GM12864 (cell line): ENCODE measurements at regions not wholly inside any gene's neighbourhood (a gene's known extent, or its start where the extent isn't known, plus 50 kb on each side); places are given as distances from the start of the nearest gene placed in this dataset.

Source experiments
- DNase-seq: peaks from one replicate; pipeline ENCODE4 v3.0.0-alpha.2; 2011; ENCODE audit warnings: low read depth
- H3K4me3 ChIP-seq: 2 replicates; pipeline ENCODE4 v1.5.1; 2011; ENCODE audit warnings: mild to moderate bottlenecking, low read depth, low read length, control low read depth
- CTCF ChIP-seq: IDR thresholded peaks from 2 replicates; pipeline ENCODE4 v1.5.1; 2011; ENCODE audit warnings: low read depth, mild to moderate bottlenecking, moderate library complexity, low read length, control low read depth, inconsistent platforms; ENCODE audit errors: missing control alignments

GRCh38 chr1:60823151-60823550 lies 259.2 kb upstream of the NFIA start:
- DNase-seq, result no peak
- H3K4me3 ChIP-seq, result no peak overlapping the region
- no peak for TF ChIP-seq CTCF

- no peak for DNase-seq
- no peak for TF ChIP-seq CTCF
- no peak overlapping the region for H3K4me3 ChIP-seq
Measured at GRCh38 chr1:60822252-60822651, 260.1 kb upstream of the NFIA start.

GRCh38 chr1:60821156-60821555 lies 261.2 kb upstream of the NFIA start:
- no peak overlapping the region for H3K4me3 ChIP-seq
- no peak for TF ChIP-seq CTCF
- no peak for DNase-seq

- no peak for TF ChIP-seq CTCF
- H3K4me3 ChIP-seq, result no peak overlapping the region
- DNase-seq, result no peak
Measured at GRCh38 chr1:60818969-60819701, 263.2 kb upstream of the NFIA start.

DNA sequence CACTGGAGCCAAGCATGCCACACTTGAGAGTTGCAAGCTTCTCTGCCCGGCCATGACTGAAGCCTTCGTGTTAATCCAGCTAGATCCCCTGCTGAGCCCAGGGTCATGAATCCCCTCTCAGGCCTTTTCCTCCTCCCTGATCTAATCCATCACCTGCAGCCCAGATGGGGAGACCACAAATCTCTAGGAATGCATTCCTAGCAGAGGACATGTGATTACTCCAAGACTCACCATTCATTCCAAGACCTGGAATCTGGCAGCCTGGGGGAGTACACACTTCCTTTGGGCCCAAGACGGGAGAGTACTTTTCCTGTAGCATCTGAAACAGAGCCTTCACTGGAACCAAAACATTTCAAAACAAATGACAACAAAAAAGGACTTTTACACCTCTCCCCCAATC lies 269.3 kb upstream of the NFIA start:
- no peak overlapping the region for H3K4me3 ChIP-seq
- no peak for TF ChIP-seq CTCF
- DNase-seq, result no peak

- H3K4me3 ChIP-seq, result no peak overlapping the region
- DNase-seq, result no peak
- no peak for TF ChIP-seq CTCF
Measured at GRCh38 chr1:60809204-60809980, 273.0 kb upstream of the NFIA start.

DNA sequence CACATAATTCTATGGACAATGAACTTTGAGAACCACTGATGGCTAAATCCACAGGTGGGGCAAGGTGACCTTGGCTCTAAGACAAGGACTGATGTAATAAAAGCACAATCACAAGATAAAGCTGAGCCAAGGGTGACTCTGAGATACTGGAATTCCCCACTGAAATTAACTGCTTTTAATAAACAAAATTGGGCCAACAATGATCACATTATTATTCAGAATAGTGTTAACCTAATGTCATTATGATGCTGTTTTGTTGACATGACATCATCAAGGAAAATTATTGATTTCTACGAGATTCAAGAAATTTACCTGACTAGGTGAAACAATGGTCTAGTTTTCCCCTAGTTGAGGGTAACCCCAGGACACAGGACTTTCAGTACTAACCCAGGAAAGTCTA lies 273.7 kb upstream of the NFIA start:
- no peak for DNase-seq
- no peak overlapping the region for H3K4me3 ChIP-seq
- no peak for TF ChIP-seq CTCF
